LNCAP (cell line): ENCODE measurements at regions not wholly inside any gene's neighbourhood (a gene's known extent, or its start where the extent isn't known, plus 50 kb on each side); places are given as distances from the start of the nearest gene placed in this dataset.

Experiments used
- CTCF ChIP-seq: fragments of 450-650 bp; IDR thresholded peaks from 2 replicates; pipeline ENCODE4 v1.5.1; 2017; ENCODE audit warnings: mild to moderate bottlenecking

- no peak for TF ChIP-seq CTCF
Observed at GRCh38 chr1:208829595-208829994, 585.4 kb upstream of the PLXNA2 start.

GRCh38 chr1:208834381-208835096 lies 590.4 kb upstream of the PLXNA2 start:
- no peak for TF ChIP-seq CTCF

GRCh38 chr1:208835097-208835463 lies 590.9 kb upstream of the PLXNA2 start:
- TF ChIP-seq CTCF = no peak

- TF ChIP-seq CTCF = no peak
Observed at GRCh38 chr1:208835781-208836180, 591.6 kb upstream of the PLXNA2 start.

- no peak for TF ChIP-seq CTCF
Observed at GRCh38 chr1:208837242-208837641, 593.1 kb upstream of the PLXNA2 start.

GRCh38 chr1:208841436-208841835 lies 597.3 kb upstream of the PLXNA2 start:
- no peak for TF ChIP-seq CTCF

- TF ChIP-seq CTCF = no peak
Observed at GRCh38 chr1:208842451-208842850, 598.3 kb upstream of the PLXNA2 start.

GRCh38 chr1:208844158-208844557 lies 600.0 kb upstream of the PLXNA2 start:
- TF ChIP-seq CTCF = no peak
